Loucy (cell line): ENCODE measurements at regions not wholly inside any gene's neighbourhood (a gene's known extent, or its start where the extent isn't known, plus 50 kb on each side); places are given as distances from the start of the nearest gene placed in this dataset.

Experiments
- EZH2phosphoT487 ChIP-seq: fragments of 200-600 bp; IDR thresholded peaks from 2 replicates; pipeline ENCODE4 v1.6.1; 2018; ENCODE audit warnings: antibody characterized with exemption, mild to moderate bottlenecking, moderate library complexity, borderline replicate concordance
- TF ChIP-seq, protein P1 (sequence below): fragments of 200-600 bp; sonication (generic); conservative IDR thresholded peaks from 2 replicates; pipeline ENCODE4 v1.5.1; 2014; ENCODE audit warnings: mild to moderate bottlenecking, antibody characterized with exemption, low read length

DNA sequence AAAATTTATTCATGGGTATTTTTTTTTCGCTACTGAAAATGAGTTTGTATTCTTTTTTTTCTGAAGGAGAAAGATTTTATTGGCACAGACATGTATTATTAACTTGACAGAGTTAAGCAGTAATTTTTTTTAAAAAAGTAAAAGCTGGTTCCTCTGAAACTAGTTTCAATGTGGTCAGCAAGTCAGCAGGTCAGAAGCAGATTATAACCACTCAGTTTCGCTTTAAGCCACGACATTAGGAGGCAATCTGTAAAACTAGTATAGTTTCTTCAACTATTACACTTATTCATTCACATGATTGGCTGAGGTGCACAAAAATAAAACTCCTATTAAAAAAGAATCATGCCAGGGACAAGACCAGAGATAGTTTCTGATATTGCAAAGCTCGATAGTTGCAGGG lies 714.2 kb upstream of the PCDH7 start:
- TF ChIP-seq, protein P1, sequence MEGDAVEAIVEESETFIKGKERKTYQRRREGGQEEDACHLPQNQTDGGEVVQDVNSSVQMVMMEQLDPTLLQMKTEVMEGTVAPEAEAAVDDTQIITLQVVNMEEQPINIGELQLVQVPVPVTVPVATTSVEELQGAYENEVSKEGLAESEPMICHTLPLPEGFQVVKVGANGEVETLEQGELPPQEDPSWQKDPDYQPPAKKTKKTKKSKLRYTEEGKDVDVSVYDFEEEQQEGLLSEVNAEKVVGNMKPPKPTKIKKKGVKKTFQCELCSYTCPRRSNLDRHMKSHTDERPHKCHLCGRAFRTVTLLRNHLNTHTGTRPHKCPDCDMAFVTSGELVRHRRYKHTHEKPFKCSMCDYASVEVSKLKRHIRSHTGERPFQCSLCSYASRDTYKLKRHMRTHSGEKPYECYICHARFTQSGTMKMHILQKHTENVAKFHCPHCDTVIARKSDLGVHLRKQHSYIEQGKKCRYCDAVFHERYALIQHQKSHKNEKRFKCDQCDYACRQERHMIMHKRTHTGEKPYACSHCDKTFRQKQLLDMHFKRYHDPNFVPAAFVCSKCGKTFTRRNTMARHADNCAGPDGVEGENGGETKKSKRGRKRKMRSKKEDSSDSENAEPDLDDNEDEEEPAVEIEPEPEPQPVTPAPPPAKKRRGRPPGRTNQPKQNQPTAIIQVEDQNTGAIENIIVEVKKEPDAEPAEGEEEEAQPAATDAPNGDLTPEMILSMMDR, result no peak
- TF ChIP-seq EZH2phosphoT487, result no peak
